ENCODE measurements at regions not wholly inside any gene's neighbourhood (a gene's known extent, or its start where the extent isn't known, plus 50 kb on each side); places are given as distances from the start of the nearest gene placed in this dataset.

GRCh38 chr6:141210901-141211300, 921.8 kb upstream of the GJE1 start:
- no peak overlapping the region for H2AFZ ChIP-seq (ENCODE audit: low read depth, low read length)
- POLR2A ChIA-PET, result no interaction called here
- no peaks in the 10 kb centered on the region; the same call in 1 of the 2 replicates for H3K9me3 ChIP-seq (replicated peaks; ENCODE audit: control insufficient read depth, insufficient read depth, low read depth, low read length)
- no peaks in the 10 kb centered on the region for H3K4me1 ChIP-seq (replicated peaks in 1 of 2; ENCODE audit: control insufficient read depth in 2 of 2, insufficient read depth in 2 of 2, low read length in 2 of 2)
- in situ Hi-C loops (cut with MboI) (no loop called here), intact Hi-C loops (cut with micrococcal nuclease) (no loop called here)
- CTCF ChIA-PET (ENCODE audit: low intra/inter-chr PET ratio), result no interaction called here
- H3K27me3 ChIP-seq (ENCODE audit: control insufficient read depth in 2 of 2, insufficient read depth in 2 of 2, low read length in 2 of 2), result no peaks in the 10 kb centered on the region
- WGBS (ENCODE audit: insufficient coverage, low coverage, missing lambda C conversion rate), result 0% methylated on average over 1 of the region's 1 CpG
- no peak overlapping the region for H3K9ac ChIP-seq (ENCODE audit: insufficient read depth in 1 of 2, low read depth in 2 of 2, low read length in 2 of 2)
- no peaks in the 10 kb centered on the region for H4K20me1 ChIP-seq (replicated peaks; ENCODE audit: control insufficient read depth, insufficient read depth, low read length)
- no peak overlapping the region for H3K27ac ChIP-seq (ENCODE audit: extremely low read depth, low read depth, low read length)
- no peak for TF ChIP-seq ZBTB8A (IDR thresholded peaks at IDR 0.05; ENCODE audit: partially characterized antibody)
- TF ChIP-seq NR1H2 (CRISPR knock-in tag; IDR thresholded peaks at IDR 0.05), result no peak
- TF ChIP-seq TARDBP (IDR thresholded peaks at IDR 0.05), result no peak
- TF ChIP-seq PML (IDR thresholded peaks at IDR 0.05; ENCODE audit: low read length), result no peak
- no peak for TF ChIP-seq ZNF280B (CRISPR knock-in tag; IDR thresholded peaks at IDR 0.05)
- no peak for TF ChIP-seq MGA (IDR thresholded peaks at IDR 0.05)
- no peak for TF ChIP-seq RAD21 (CRISPR knock-in tag; conservative IDR thresholded peaks at IDR 0.05 in 1 of 2, IDR thresholded peaks at IDR 0.05 in 1 of 2)
- no peak for ATAC-seq
- no peaks in the 10 kb centered on the region for H3K9me1 ChIP-seq (ENCODE audit: control insufficient read depth, insufficient read depth, low read length)
- no peak overlapping the region for H3K4me2 ChIP-seq (ENCODE audit: insufficient read depth, low read length)
- no peak overlapping the region for H3K4me3 ChIP-seq
- H3K79me2 ChIP-seq (ENCODE audit: control insufficient read depth, insufficient read depth, low read length), result no peaks in the 10 kb centered on the region
- DNase-seq (ENCODE audit: extremely low read depth in 1 of 4, low spot score in 3 of 4), result no peak
- FAIRE-seq, result no peak
- BruUV-seq (replicated peaks), result no TSS peak
- H3K36me3 ChIP-seq (ENCODE audit: control insufficient read depth, insufficient read depth, low read length), result no peaks in the 10 kb centered on the region

Measured in K562 (cell line).